ENCODE measurements at regions not wholly inside any gene's neighbourhood (a gene's known extent, or its start where the extent isn't known, plus 50 kb on each side); places are given as distances from the start of the nearest gene placed in this dataset.

DNA sequence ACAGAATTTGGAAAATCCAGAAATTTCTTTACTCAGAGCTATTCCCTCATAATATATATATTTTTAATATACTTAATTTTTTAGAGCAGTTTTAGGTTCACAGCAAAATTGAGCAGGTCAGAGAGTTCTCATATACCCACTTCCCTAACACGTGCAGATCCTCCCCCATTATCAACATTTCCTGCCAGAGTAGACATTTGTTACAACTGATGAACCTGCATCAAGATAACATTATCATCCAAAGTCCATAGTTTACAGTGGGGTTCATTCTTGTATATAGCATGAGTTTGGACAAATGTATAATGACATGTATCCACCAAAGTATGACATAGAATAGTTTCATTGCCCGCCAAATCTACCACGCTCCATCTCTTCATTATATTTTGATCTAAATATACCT, 170.0 kb downstream of the PTEN start:
- ChIA-PET CTCF (no interaction called here), POLR2A (ENCODE audit: low non-redundant PET) (no interaction called here)
- Histone ChIP-seq H3K4me1 (ENCODE audit: insufficient read depth, low read length, poor library complexity, severe bottlenecking) (no peaks in the 10 kb centered on the region), H3K27me3 (replicated peaks; ENCODE audit: insufficient read depth, low read depth, low read length, poor library complexity) (no peaks in the 10 kb centered on the region), H3K36me3 (ENCODE audit: insufficient read depth, low read length, poor library complexity, severe bottlenecking) (no peaks in the 10 kb centered on the region), H3K27ac (ENCODE audit: low read depth, low read length, poor library complexity, severe bottlenecking) (no peak overlapping the region), H3K4me3 (ENCODE audit: low read depth, low read length, poor library complexity, severe bottlenecking) (no peak overlapping the region), H3K9me3 (ENCODE audit: low read depth, low read length, poor library complexity, severe bottlenecking) (no peaks in the 10 kb centered on the region)
- no peak for DNase-seq (ENCODE audit: low spot score)
- no TSS peak for BruUV-seq (replicated peaks)
- intact Hi-C loops (cut with micrococcal nuclease; ENCODE audit: unreplicated experiment): no loop called here
- TF ChIP-seq, protein P1, sequence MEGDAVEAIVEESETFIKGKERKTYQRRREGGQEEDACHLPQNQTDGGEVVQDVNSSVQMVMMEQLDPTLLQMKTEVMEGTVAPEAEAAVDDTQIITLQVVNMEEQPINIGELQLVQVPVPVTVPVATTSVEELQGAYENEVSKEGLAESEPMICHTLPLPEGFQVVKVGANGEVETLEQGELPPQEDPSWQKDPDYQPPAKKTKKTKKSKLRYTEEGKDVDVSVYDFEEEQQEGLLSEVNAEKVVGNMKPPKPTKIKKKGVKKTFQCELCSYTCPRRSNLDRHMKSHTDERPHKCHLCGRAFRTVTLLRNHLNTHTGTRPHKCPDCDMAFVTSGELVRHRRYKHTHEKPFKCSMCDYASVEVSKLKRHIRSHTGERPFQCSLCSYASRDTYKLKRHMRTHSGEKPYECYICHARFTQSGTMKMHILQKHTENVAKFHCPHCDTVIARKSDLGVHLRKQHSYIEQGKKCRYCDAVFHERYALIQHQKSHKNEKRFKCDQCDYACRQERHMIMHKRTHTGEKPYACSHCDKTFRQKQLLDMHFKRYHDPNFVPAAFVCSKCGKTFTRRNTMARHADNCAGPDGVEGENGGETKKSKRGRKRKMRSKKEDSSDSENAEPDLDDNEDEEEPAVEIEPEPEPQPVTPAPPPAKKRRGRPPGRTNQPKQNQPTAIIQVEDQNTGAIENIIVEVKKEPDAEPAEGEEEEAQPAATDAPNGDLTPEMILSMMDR (conservative IDR thresholded peaks at IDR 0.05; ENCODE audit: low read depth, low read length): no peak
- no peak for TF ChIP-seq EZH2 (IDR thresholded peaks at IDR 0.05; ENCODE audit: borderline replicate concordance, low read depth, low read length, poor library complexity, severe bottlenecking)

DNA sequence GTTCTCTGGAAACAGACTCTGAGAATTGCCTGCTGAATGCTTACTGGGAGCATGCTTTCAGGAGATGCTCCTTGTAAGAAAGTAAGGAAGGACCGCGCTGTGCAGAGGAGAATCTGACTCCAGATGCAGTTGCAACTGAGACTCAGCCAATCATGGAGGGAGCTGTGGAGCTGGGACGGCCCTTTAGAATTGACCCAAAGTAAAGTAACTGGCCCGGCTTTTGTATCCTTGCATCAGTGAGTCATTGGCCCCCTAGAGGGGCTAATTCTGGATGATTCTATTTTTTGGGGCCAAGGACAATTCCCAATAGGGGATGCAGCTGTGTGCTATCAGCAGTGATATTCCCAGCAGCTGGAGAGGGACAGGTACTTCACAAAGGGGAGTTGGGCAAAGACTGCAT, 170.4 kb downstream of the PTEN start:
- TF ChIP-seq, protein P1 (conservative IDR thresholded peaks at IDR 0.05; ENCODE audit: low read depth, low read length): no peak
- TF ChIP-seq EZH2 (IDR thresholded peaks at IDR 0.05; ENCODE audit: borderline replicate concordance, low read depth, low read length, poor library complexity, severe bottlenecking): no peak
- H3K4me3 ChIP-seq (ENCODE audit: low read depth, low read length, poor library complexity, severe bottlenecking): no peak overlapping the region
- CTCF ChIA-PET: no interaction called here
- intact Hi-C loops (cut with micrococcal nuclease; ENCODE audit: unreplicated experiment): no loop called here
- H3K27me3 ChIP-seq (replicated peaks; ENCODE audit: insufficient read depth, low read depth, low read length, poor library complexity): no peaks in the 10 kb centered on the region
- no TSS peak for BruUV-seq (replicated peaks)
- H3K36me3 ChIP-seq (ENCODE audit: insufficient read depth, low read length, poor library complexity, severe bottlenecking): no peaks in the 10 kb centered on the region
- H3K27ac ChIP-seq (ENCODE audit: low read depth, low read length, poor library complexity, severe bottlenecking): no peak overlapping the region
- DNase-seq (ENCODE audit: low spot score): no peak
- no peaks in the 10 kb centered on the region for H3K4me1 ChIP-seq (ENCODE audit: insufficient read depth, low read length, poor library complexity, severe bottlenecking)
- no peaks in the 10 kb centered on the region for H3K9me3 ChIP-seq (ENCODE audit: low read depth, low read length, poor library complexity, severe bottlenecking)
- POLR2A ChIA-PET (ENCODE audit: low non-redundant PET): no interaction called here

DNA sequence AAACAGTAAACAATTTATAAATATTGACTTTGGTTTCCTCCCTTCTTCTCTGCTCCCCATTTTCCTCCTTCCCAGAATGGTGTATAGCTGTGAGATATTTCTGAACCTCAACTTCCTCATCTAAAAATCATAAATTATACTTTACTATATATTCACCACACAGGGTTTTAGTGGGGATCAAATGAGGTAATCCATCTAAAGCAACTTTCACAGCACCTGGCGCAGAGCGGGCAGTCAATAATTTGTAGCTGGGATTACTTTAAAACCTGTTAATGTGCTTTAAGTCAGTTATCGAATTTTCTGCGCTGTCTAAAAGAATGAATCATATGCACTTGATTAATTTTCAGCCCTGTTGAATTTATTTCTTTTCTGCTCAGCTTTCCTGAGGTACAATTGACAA, 172.7 kb downstream of the PTEN start:
- Histone ChIP-seq H3K9me3 (ENCODE audit: low read depth, low read length, poor library complexity, severe bottlenecking) (no peaks in the 10 kb centered on the region), H3K27ac (ENCODE audit: low read depth, low read length, poor library complexity, severe bottlenecking) (no peak overlapping the region), H3K27me3 (replicated peaks; ENCODE audit: insufficient read depth, low read depth, low read length, poor library complexity) (no peaks in the 10 kb centered on the region), H3K36me3 (ENCODE audit: insufficient read depth, low read length, poor library complexity, severe bottlenecking) (no peaks in the 10 kb centered on the region), H3K4me3 (ENCODE audit: low read depth, low read length, poor library complexity, severe bottlenecking) (no peak overlapping the region), H3K4me1 (ENCODE audit: insufficient read depth, low read length, poor library complexity, severe bottlenecking) (no peaks in the 10 kb centered on the region)
- no peak for TF ChIP-seq EZH2 (IDR thresholded peaks at IDR 0.05; ENCODE audit: borderline replicate concordance, low read depth, low read length, poor library complexity, severe bottlenecking)
- TF ChIP-seq, protein P1 (conservative IDR thresholded peaks at IDR 0.05; ENCODE audit: low read depth, low read length): no peak
- ChIA-PET POLR2A (ENCODE audit: low non-redundant PET) (interaction anchor here (0.6 kb wide), 1 partner anchor 19 kb away, joined by 3 read pairs; no protein-coding TSS in a partner anchor), CTCF (no interaction called here)
- DNase-seq (ENCODE audit: low spot score): no peak
- BruUV-seq (replicated peaks): no TSS peak
- intact Hi-C loops (cut with micrococcal nuclease; ENCODE audit: unreplicated experiment): no loop called here

All from A673 (cell line).